ENCODE measurements at regions not wholly inside any gene's neighbourhood (a gene's known extent, or its start where the extent isn't known, plus 50 kb on each side); places are given as distances from the start of the nearest gene placed in this dataset.

- TF ChIP-seq GLI4 (tag by site-specific recombination; IDR thresholded peaks at IDR 0.05) (no peak), ZNF223 (tag by site-specific recombination; IDR thresholded peaks at IDR 0.05) (no peak), CTCF (tag by site-specific recombination; IDR thresholded peaks at IDR 0.05) (no peak), ZBTB8A (tag by site-specific recombination; IDR thresholded peaks at IDR 0.05) (no peak), KLF17 (tag by site-specific recombination; IDR thresholded peaks at IDR 0.05) (no peak), KLF10 (tag by site-specific recombination; IDR thresholded peaks at IDR 0.05) (no peak), REST (tag by site-specific recombination; IDR thresholded peaks at IDR 0.05) (no peak), ZNF274 (IDR thresholded peaks at IDR 0.05; ENCODE audit: low read length) (no peak), ZNF274 (tag by site-specific recombination; IDR thresholded peaks at IDR 0.05; ENCODE audit: borderline replicate concordance) (no peak), ZNF768 (tag by site-specific recombination; IDR thresholded peaks at IDR 0.05) (no peak), ZBTB17 (tag by site-specific recombination; IDR thresholded peaks at IDR 0.05) (no peak), KLF8 (tag by site-specific recombination; IDR thresholded peaks at IDR 0.05) (no peak), RBAK (tag by site-specific recombination; IDR thresholded peaks at IDR 0.05) (no peak)
Observed at GRCh38 chr22:49124608-49125007, 703.1 kb downstream of the BRD1 start.
